ENCODE measurements at regions not wholly inside any gene's neighbourhood (a gene's known extent, or its start where the extent isn't known, plus 50 kb on each side); places are given as distances from the start of the nearest gene placed in this dataset.

DNA sequence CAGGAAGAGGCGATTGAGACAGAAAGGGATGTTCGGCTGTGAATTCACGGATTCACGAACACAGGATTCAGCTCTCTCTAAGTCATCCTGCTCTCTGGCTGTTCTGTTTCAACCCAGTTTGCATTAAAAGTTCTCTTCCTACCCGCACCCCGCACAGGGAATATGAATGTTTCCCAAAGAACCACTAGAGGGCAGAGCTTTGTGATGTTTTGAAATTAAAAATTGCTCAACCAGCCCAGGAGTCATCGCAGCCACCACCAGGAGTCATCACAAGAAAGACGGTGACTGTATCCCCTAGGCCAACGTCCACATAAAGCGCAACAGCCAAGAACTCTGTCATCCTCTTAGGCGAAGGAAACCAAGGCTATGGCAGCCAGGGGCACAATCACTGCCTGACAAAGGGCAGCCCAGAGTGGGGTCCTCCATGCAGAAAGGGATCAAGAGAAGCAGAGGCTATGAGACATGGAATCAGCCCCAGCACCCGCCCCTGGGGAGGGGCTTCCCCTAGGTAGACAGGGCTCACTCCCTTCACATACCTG is 122.4 kb downstream of the WT1 start:
- Histone ChIP-seq H3K9me3 (ENCODE audit: control insufficient read depth, low read length) (no peaks in the 10 kb centered on the region), H3K9ac (ENCODE audit: low read length) (no peak overlapping the region), H3K4me1 (ENCODE audit: control insufficient read depth, insufficient read depth, low read length) (peaks cover 7% of the 10 kb centered on the region), H3K36me3 (ENCODE audit: control insufficient read depth, insufficient read depth, low read length) (no peaks in the 10 kb centered on the region), H3K27me3 (ENCODE audit: control insufficient read depth, insufficient read depth, low read length) (no peaks in the 10 kb centered on the region), H3K4me3 (ENCODE audit: low read length) (no peak overlapping the region)

DNA sequence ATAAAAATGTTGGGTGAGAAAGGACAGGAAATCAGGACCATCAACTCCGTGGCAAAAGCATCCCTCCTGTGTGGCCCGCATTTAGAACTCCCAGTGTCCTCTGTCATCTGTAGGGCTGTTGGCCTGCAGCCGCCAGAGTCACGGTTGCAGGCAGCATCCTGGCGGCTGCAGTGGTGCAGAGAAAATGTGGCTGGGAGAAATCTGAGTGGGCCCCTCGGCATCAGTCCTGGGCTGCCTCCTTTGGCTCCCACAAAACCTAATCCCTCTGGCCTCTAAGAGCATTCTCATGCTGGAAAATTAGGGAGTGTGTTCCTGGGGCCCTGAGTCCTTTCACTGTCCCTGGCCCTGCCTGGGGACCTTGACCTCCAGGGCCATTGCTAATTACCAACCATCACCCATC is 121.9 kb downstream of the WT1 start:
- no peak overlapping the region for H3K4me3 ChIP-seq (ENCODE audit: low read length)
- no peak overlapping the region for H3K9ac ChIP-seq (ENCODE audit: low read length)
- H3K4me1 ChIP-seq (ENCODE audit: control insufficient read depth, insufficient read depth, low read length): peaks cover 7% of the 10 kb centered on the region
- H3K9me3 ChIP-seq (ENCODE audit: control insufficient read depth, low read length): no peaks in the 10 kb centered on the region
- no peaks in the 10 kb centered on the region for H3K27me3 ChIP-seq (ENCODE audit: control insufficient read depth, insufficient read depth, low read length)
- no peaks in the 10 kb centered on the region for H3K36me3 ChIP-seq (ENCODE audit: control insufficient read depth, insufficient read depth, low read length)

- H3K9ac ChIP-seq (ENCODE audit: low read length): no peak overlapping the region
- H3K4me1 ChIP-seq (ENCODE audit: control insufficient read depth, insufficient read depth, low read length): peaks cover 7% of the 10 kb centered on the region
- no peak overlapping the region for H3K4me3 ChIP-seq (ENCODE audit: low read length)
- H3K27me3 ChIP-seq (ENCODE audit: control insufficient read depth, insufficient read depth, low read length): no peaks in the 10 kb centered on the region
- H3K36me3 ChIP-seq (ENCODE audit: control insufficient read depth, insufficient read depth, low read length): no peaks in the 10 kb centered on the region
- no peaks in the 10 kb centered on the region for H3K9me3 ChIP-seq (ENCODE audit: control insufficient read depth, low read length)
These were observed 120.2 kb downstream of the WT1 start for GRCh38 chr11:32315121-32315520.

- Histone ChIP-seq H3K4me3 (ENCODE audit: low read length) (no peak overlapping the region), H3K9me3 (ENCODE audit: control insufficient read depth, low read length) (no peaks in the 10 kb centered on the region), H3K9ac (ENCODE audit: low read length) (no peak overlapping the region), H3K4me1 (ENCODE audit: control insufficient read depth, insufficient read depth, low read length) (peaks cover 7% of the 10 kb centered on the region), H3K27me3 (ENCODE audit: control insufficient read depth, insufficient read depth, low read length) (no peaks in the 10 kb centered on the region), H3K36me3 (ENCODE audit: control insufficient read depth, insufficient read depth, low read length) (no peaks in the 10 kb centered on the region)
These were observed 119.1 kb downstream of the WT1 start for GRCh38 chr11:32316232-32316631.

GRCh38 chr11:32316858-32317642 is 118.3 kb downstream of the WT1 start:
- Histone ChIP-seq H3K36me3 (ENCODE audit: control insufficient read depth, insufficient read depth, low read length) (no peaks in the 10 kb centered on the region), H3K9ac (ENCODE audit: low read length) (no peak overlapping the region), H3K27me3 (ENCODE audit: control insufficient read depth, insufficient read depth, low read length) (peaks cover 1% of the 10 kb centered on the region), H3K9me3 (ENCODE audit: control insufficient read depth, low read length) (no peaks in the 10 kb centered on the region), H3K4me1 (ENCODE audit: control insufficient read depth, insufficient read depth, low read length) (peaks cover 7% of the 10 kb centered on the region), H3K4me3 (ENCODE audit: low read length) (no peak overlapping the region)

DNA sequence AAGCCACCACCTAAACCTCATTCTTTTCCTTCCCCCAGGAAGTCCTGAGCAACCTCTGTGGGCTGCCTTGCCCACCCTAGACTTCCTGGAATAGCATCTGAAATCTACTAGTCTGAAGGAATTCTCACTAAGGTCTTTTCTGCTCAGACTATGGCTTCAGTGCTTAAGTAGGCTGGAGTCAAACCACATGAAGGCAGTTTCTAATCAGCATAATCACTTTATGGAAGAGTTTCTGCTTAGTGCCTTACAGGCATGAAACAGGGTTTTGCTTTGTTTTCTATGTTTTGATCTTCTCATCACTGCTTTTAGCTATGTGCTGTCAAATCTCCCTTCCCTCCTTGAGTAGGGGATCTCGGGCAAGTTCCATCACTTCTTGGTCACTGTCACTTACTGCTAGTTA is 117.7 kb downstream of the WT1 start:
- no peak overlapping the region for H3K9ac ChIP-seq (ENCODE audit: low read length)
- H3K27me3 ChIP-seq (ENCODE audit: control insufficient read depth, insufficient read depth, low read length): peaks cover 5% of the 10 kb centered on the region
- no peaks in the 10 kb centered on the region for H3K9me3 ChIP-seq (ENCODE audit: control insufficient read depth, low read length)
- no peak overlapping the region for H3K4me3 ChIP-seq (ENCODE audit: low read length)
- peaks cover 5% of the 10 kb centered on the region for H3K4me1 ChIP-seq (ENCODE audit: control insufficient read depth, insufficient read depth, low read length)
- H3K36me3 ChIP-seq (ENCODE audit: control insufficient read depth, insufficient read depth, low read length): no peaks in the 10 kb centered on the region

- Histone ChIP-seq H3K9ac (ENCODE audit: low read length) (no peak overlapping the region), H3K9me3 (ENCODE audit: control insufficient read depth, low read length) (no peaks in the 10 kb centered on the region), H3K4me3 (ENCODE audit: low read length) (no peak overlapping the region), H3K36me3 (ENCODE audit: control insufficient read depth, insufficient read depth, low read length) (no peaks in the 10 kb centered on the region), H3K4me1 (ENCODE audit: control insufficient read depth, insufficient read depth, low read length) (no peaks in the 10 kb centered on the region), H3K27me3 (ENCODE audit: control insufficient read depth, insufficient read depth, low read length) (peaks cover 5% of the 10 kb centered on the region)
These were observed 117.0 kb downstream of the WT1 start for GRCh38 chr11:32318071-32319055.

DNA sequence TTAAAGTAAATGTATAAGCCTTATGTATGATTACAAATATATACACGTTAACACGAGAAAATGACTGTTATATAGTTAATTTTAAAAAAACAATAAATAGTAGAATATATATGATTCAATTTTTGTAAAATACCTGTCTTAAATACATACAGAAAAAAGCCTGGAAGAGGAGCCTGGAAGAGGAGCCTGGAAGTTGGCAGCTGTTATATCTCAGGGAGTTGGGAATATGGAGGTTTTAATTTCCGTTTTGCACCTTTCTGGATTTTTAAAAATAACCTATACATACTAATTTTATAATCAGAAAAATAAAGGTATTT is 111.6 kb downstream of the WT1 start:
- no peaks in the 10 kb centered on the region for H3K36me3 ChIP-seq (ENCODE audit: control insufficient read depth, insufficient read depth, low read length)
- H3K9me3 ChIP-seq (ENCODE audit: control insufficient read depth, low read length): no peaks in the 10 kb centered on the region
- H3K9ac ChIP-seq (ENCODE audit: low read length): no peak overlapping the region
- H3K4me1 ChIP-seq (ENCODE audit: control insufficient read depth, insufficient read depth, low read length): no peaks in the 10 kb centered on the region
- no peak overlapping the region for H3K4me3 ChIP-seq (ENCODE audit: low read length)
- H3K27me3 ChIP-seq (ENCODE audit: control insufficient read depth, insufficient read depth, low read length): peaks cover 5% of the 10 kb centered on the region

GRCh38 chr11:32325187-32325586 is 110.2 kb downstream of the WT1 start:
- Histone ChIP-seq H3K27me3 (ENCODE audit: control insufficient read depth, insufficient read depth, low read length) (peaks cover 5% of the 10 kb centered on the region), H3K36me3 (ENCODE audit: control insufficient read depth, insufficient read depth, low read length) (no peaks in the 10 kb centered on the region), H3K9me3 (ENCODE audit: control insufficient read depth, low read length) (no peaks in the 10 kb centered on the region), H3K9ac (ENCODE audit: low read length) (no peak overlapping the region), H3K4me3 (ENCODE audit: low read length) (no peak overlapping the region), H3K4me1 (ENCODE audit: control insufficient read depth, insufficient read depth, low read length) (no peaks in the 10 kb centered on the region)

- Histone ChIP-seq H3K9ac (ENCODE audit: low read length) (no peak overlapping the region), H3K36me3 (ENCODE audit: control insufficient read depth, insufficient read depth, low read length) (no peaks in the 10 kb centered on the region), H3K4me1 (ENCODE audit: control insufficient read depth, insufficient read depth, low read length) (no peaks in the 10 kb centered on the region), H3K9me3 (ENCODE audit: control insufficient read depth, low read length) (no peaks in the 10 kb centered on the region), H3K27me3 (ENCODE audit: control insufficient read depth, insufficient read depth, low read length) (peaks cover 5% of the 10 kb centered on the region), H3K4me3 (ENCODE audit: low read length) (no peak overlapping the region)
These were observed 109.6 kb downstream of the WT1 start for GRCh38 chr11:32325725-32326124.

GRCh38 chr11:32326522-32326921 is 108.8 kb downstream of the WT1 start:
- Histone ChIP-seq H3K9me3 (ENCODE audit: control insufficient read depth, low read length) (no peaks in the 10 kb centered on the region), H3K9ac (ENCODE audit: low read length) (no peak overlapping the region), H3K27me3 (ENCODE audit: control insufficient read depth, insufficient read depth, low read length) (peaks cover 5% of the 10 kb centered on the region), H3K4me1 (ENCODE audit: control insufficient read depth, insufficient read depth, low read length) (no peaks in the 10 kb centered on the region), H3K4me3 (ENCODE audit: low read length) (no peak overlapping the region), H3K36me3 (ENCODE audit: control insufficient read depth, insufficient read depth, low read length) (no peaks in the 10 kb centered on the region)

DNA sequence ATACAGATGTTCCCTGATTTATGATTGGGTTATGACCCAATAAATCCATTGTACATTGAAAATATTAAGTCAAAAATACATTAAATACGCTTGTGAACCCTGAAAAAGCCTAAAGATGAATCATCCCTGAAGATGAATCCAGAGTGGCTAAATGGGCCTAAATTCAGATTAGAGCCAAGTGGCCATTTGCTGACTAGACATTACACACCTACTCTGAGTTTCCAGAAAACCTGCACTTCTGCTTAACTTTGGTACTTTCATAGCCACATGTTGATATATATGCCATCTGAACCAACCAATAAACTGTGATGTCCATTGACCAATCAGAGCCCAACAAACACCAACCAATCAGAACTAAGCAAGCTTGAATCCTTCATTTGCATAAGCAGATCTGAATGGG is 106.9 kb downstream of the WT1 start:
- no peak overlapping the region for H3K4me3 ChIP-seq (ENCODE audit: low read length)
- no peaks in the 10 kb centered on the region for H3K27me3 ChIP-seq (ENCODE audit: control insufficient read depth, insufficient read depth, low read length)
- peaks cover 7% of the 10 kb centered on the region for H3K4me1 ChIP-seq (ENCODE audit: control insufficient read depth, insufficient read depth, low read length)
- H3K9ac ChIP-seq (ENCODE audit: low read length): no peak overlapping the region
- H3K9me3 ChIP-seq (ENCODE audit: control insufficient read depth, low read length): no peaks in the 10 kb centered on the region
- no peaks in the 10 kb centered on the region for H3K36me3 ChIP-seq (ENCODE audit: control insufficient read depth, insufficient read depth, low read length)
